IMR-90 (cell line): ENCODE measurements at regions not wholly inside any gene's neighbourhood (a gene's known extent, or its start where the extent isn't known, plus 50 kb on each side); places are given as distances from the start of the nearest gene placed in this dataset.
A peak's percentile ranks its signal among the peaks of the same experiment; 100 is the strongest.

Source experiments
- ATAC-seq: fragments of 200-7000 bp; cut with Tn5 transposase; 2 replicates; pipeline ENCODE4 v1.9.1; 2020; ENCODE audit warnings: low read depth, mild to moderate bottlenecking, moderate library complexity
- BruUV-seq: library from RNA; stranded (reverse); fragments of 400-500 nt; replicated peaks from 2 replicates; lab custom pipeline; 2021; lab: Mats Ljungman, UMichigan
- CTCF ChIA-PET: fragments of 300-600 bp; formaldehyde crosslinking; extraction: SDS; loops from one replicate; lab custom pipeline; 2021; ENCODE audit warnings: antibody characterized with exemption; lab: Yijun Ruan, JAX
- POLR2A ChIA-PET: fragments of 300-600 bp; sonication (Branson Sonifier 250); formaldehyde crosslinking; loops from one replicate; lab custom pipeline; 2022; ENCODE audit warnings: antibody characterized with exemption; ENCODE audit not compliant: unreplicated experiment; lab: Charles Lee
- DNase-seq: peaks from one replicate; pipeline ENCODE4 v3.0.0; 2013
- H2AFZ ChIP-seq: replicated peaks from 2 replicates; pipeline ENCODE3; 2013; ENCODE audit warnings: low read length, mild to moderate bottlenecking; ENCODE audit not compliant: poor library complexity
- H2AK5ac ChIP-seq: 2 replicates; pipeline ENCODE4 v1.6.1; 2013; ENCODE audit warnings: low read depth, low read length, inconsistent platforms
- H2AK9ac ChIP-seq: replicated peaks from 2 replicates; pipeline ENCODE3; 2013; ENCODE audit warnings: mild to moderate bottlenecking, low read depth, low read length, moderate library complexity; ENCODE audit not compliant: poor library complexity
- H2BK120ac ChIP-seq: 2 replicates; pipeline ENCODE4 v1.6.1; 2013; ENCODE audit warnings: low read depth, low read length, inconsistent platforms
- H2BK15ac ChIP-seq: 3 replicates; pipeline ENCODE4 v1.6.1; 2013; ENCODE audit warnings: low read depth, low read length, inconsistent platforms
- H2BK20ac ChIP-seq: 2 replicates; pipeline ENCODE4 v1.6.1; 2013; ENCODE audit warnings: low read depth, mild to moderate bottlenecking, inconsistent platforms, low read length, moderate library complexity
- H2BK5ac ChIP-seq: 2 replicates; pipeline ENCODE4 v1.6.1; 2013; ENCODE audit warnings: mild to moderate bottlenecking, low read depth, low read length, inconsistent platforms; ENCODE audit not compliant: poor library complexity, severe bottlenecking
- H3K14ac ChIP-seq: replicated peaks from 2 replicates; pipeline ENCODE4 v1.6.1; 2013; ENCODE audit warnings: low read depth, low read length, inconsistent platforms
- H3K18ac ChIP-seq: 2 replicates; pipeline ENCODE4 v1.6.1; 2013; ENCODE audit warnings: low read depth, low read length, control low read depth
- H3K23ac ChIP-seq: 2 replicates; pipeline ENCODE4 v1.6.1; 2013; ENCODE audit warnings: low read depth, low read length, inconsistent platforms
- H3K27ac ChIP-seq: 2 replicates; pipeline ENCODE4 v1.5.1; 2013; ENCODE audit warnings: mild to moderate bottlenecking, control low read depth, low read length; ENCODE audit not compliant: insufficient read depth
- H3K27me3 ChIP-seq: 2 replicates; pipeline ENCODE4 v1.6.1; 2013; ENCODE audit warnings: low read length; ENCODE audit not compliant: control insufficient read depth, insufficient read depth
- H3K36me3 ChIP-seq: 2 replicates; pipeline ENCODE4 v1.6.1; 2013; ENCODE audit warnings: low read length, mixed read lengths; ENCODE audit not compliant: control insufficient read depth, insufficient read depth
- H3K4ac ChIP-seq: 2 replicates; pipeline ENCODE4 v1.6.1; 2013; ENCODE audit warnings: low read depth, low read length, inconsistent platforms
- H3K4me1 ChIP-seq: 2 replicates; pipeline ENCODE4 v1.6.1; 2013; ENCODE audit warnings: low read length, mixed read lengths; ENCODE audit not compliant: control insufficient read depth, insufficient read depth
- H3K4me2 ChIP-seq: 2 replicates; pipeline ENCODE4 v1.6.1; 2013; ENCODE audit warnings: low read depth, mild to moderate bottlenecking, control low read depth, low read length, moderate library complexity
- H3K4me3 ChIP-seq: 2 replicates; pipeline ENCODE4 v1.5.1; 2013; ENCODE audit warnings: low read depth, mild to moderate bottlenecking, control low read depth, low read length, moderate library complexity; ENCODE audit not compliant: insufficient read depth
- H3K56ac ChIP-seq: 2 replicates; pipeline ENCODE4 v1.6.1; 2013; ENCODE audit warnings: low read length, inconsistent platforms; ENCODE audit not compliant: insufficient read depth; ENCODE audit errors: extremely low read depth
- H3K79me1 ChIP-seq, 2 experiments: 2 replicates each; pipeline ENCODE4 v1.6.1; 2013; ENCODE audit warnings: low read length in 2 of 2, inconsistent platforms in 1 of 2, low read depth in 1 of 2
- H3K9ac ChIP-seq: 2 replicates; pipeline ENCODE4 v1.6.1; 2013; ENCODE audit warnings: low read depth, low read length, control low read depth
- H3K9me1 ChIP-seq: 2 replicates; pipeline ENCODE4 v1.6.1; 2013; ENCODE audit warnings: low read length, inconsistent platforms; ENCODE audit not compliant: insufficient read depth
- H3K9me3 ChIP-seq: 2 replicates; pipeline ENCODE4 v1.6.1; 2013; ENCODE audit warnings: low read length; ENCODE audit not compliant: control insufficient read depth, insufficient read depth
- H4K20me1 ChIP-seq: 2 replicates; pipeline ENCODE4 v1.6.1; 2013; ENCODE audit warnings: low read length, inconsistent platforms; ENCODE audit not compliant: insufficient read depth
- H4K5ac ChIP-seq: 2 replicates; pipeline ENCODE4 v1.6.1; 2013; ENCODE audit warnings: mild to moderate bottlenecking, low read depth, low read length, control low read depth
- H4K8ac ChIP-seq, 2 experiments: 2 replicates each; pipeline ENCODE4 v1.6.1; 2013; ENCODE audit warnings: low read depth in 2 of 2, low read length in 2 of 2, control low read depth in 1 of 2, inconsistent platforms in 1 of 2
- H4K91ac ChIP-seq: 2 replicates; pipeline ENCODE4 v1.6.1; 2013; ENCODE audit warnings: low read depth, low read length, inconsistent platforms; ENCODE audit not compliant: insufficient read depth
- CHD1 ChIP-seq: IDR thresholded peaks from 2 replicates; pipeline ENCODE4 v1.6.1; 2012; ENCODE audit warnings: low read depth, low read length, improper control_type of control experiment
- ELK1 ChIP-seq: fragments of 150-350 bp; IDR thresholded peaks from 2 replicates; pipeline ENCODE4 v1.6.1; 2016; ENCODE audit warnings: low read depth, mild to moderate bottlenecking, low read length, moderate library complexity, borderline replicate concordance
- FOS ChIP-seq: fragments of 150-350 bp; IDR thresholded peaks from 2 replicates; pipeline ENCODE4 v1.6.1; 2016; ENCODE audit warnings: low read depth, low read length
- MAZ ChIP-seq: IDR thresholded peaks from 2 replicates; pipeline ENCODE4 v1.6.1; 2012; ENCODE audit warnings: low read depth, mild to moderate bottlenecking, low read length, improper control_type of control experiment, moderate library complexity, borderline replicate concordance
- POLR2A ChIP-seq: IDR thresholded peaks from 2 replicates; pipeline ENCODE4 v1.6.1; 2012; ENCODE audit warnings: mild to moderate bottlenecking, low read depth, low read length
- RCOR1 ChIP-seq: IDR thresholded peaks from 2 replicates; pipeline ENCODE4 v1.6.1; 2012; ENCODE audit warnings: mild to moderate bottlenecking, low read length, improper control_type of control experiment; ENCODE audit not compliant: insufficient replicate concordance
- RFX5 ChIP-seq: IDR thresholded peaks from 2 replicates; pipeline ENCODE4 v1.8.0; 2012; ENCODE audit warnings: low read depth, mild to moderate bottlenecking, low read length, moderate library complexity
- USF2 ChIP-seq: fragments of 150-350 bp; IDR thresholded peaks from 2 replicates; pipeline ENCODE4 v1.6.1; 2017; ENCODE audit warnings: mild to moderate bottlenecking, antibody characterized with exemption, low read length, low read depth
- dilution Hi-C: fragments of 300-500 bp; cut with HindIII; formaldehyde crosslinking; loops from one replicate; pipeline ENCODE4 v1.14.3; 2018; ENCODE audit warnings: low sequenced_read_pairs; ENCODE audit not compliant: unreplicated experiment
- in situ Hi-C: fragments of 300-500 bp; cut with MboI; formaldehyde crosslinking; loops from 3 replicates; pipeline ENCODE4 v1.14.3; 2019; ENCODE audit warnings: low sequenced_read_pairs, inconsistent platforms, mixed read lengths
- intact Hi-C: fragments of 100-400 bp; cut with micrococcal nuclease; formaldehyde crosslinking; loops from 2 replicates; pipeline ENCODE4 v1.10.0; 2022

GRCh38 chr3:187551416-187551815 is 118.8 kb downstream of the SST start:
- in situ Hi-C loops: no loop called here
- no peak overlapping the region for H3K4ac ChIP-seq
- CTCF ChIA-PET: no interaction called here
- H3K56ac ChIP-seq: no peak overlapping the region
- H3K27ac ChIP-seq: no peak overlapping the region
- no peaks in the 10 kb centered on the region for H3K9me1 ChIP-seq
- no peak overlapping the region for H2AK5ac ChIP-seq
- H3K27me3 ChIP-seq: peaks cover 2% of the 10 kb centered on the region
- no peak overlapping the region for H3K23ac ChIP-seq
- H3K4me2 ChIP-seq: peak overlapping the region; percentile 32; the same call in 1 of the 2 replicates
- no peak overlapping the region for H2AK9ac ChIP-seq
- H3K79me1 ChIP-seq: no peaks in the 10 kb centered on the region
- dilution Hi-C loops: no loop called here
- TF ChIP-seq ELK1 (no peak), CHD1 (no peak), RCOR1 (no peak), FOS (no peak), RFX5 (no peak), USF2 (no peak), MAZ (no peak), POLR2A (no peak)
- no peak overlapping the region for H4K5ac ChIP-seq
- H3K18ac ChIP-seq: peak overlapping the region; percentile 21; the same call in 1 of the 2 replicates
- H2BK5ac ChIP-seq: no peak overlapping the region
- no peak overlapping the region for H2BK20ac ChIP-seq
- H2AFZ ChIP-seq: no peak overlapping the region
- no peak overlapping the region for H3K4me3 ChIP-seq
- H3K9me3 ChIP-seq: no peaks in the 10 kb centered on the region
- H3K14ac ChIP-seq: no peak overlapping the region
- BruUV-seq: no TSS peak
- no peaks in the 10 kb centered on the region for H4K20me1 ChIP-seq
- no peak overlapping the region for H3K9ac ChIP-seq
- ATAC-seq (peak; percentile 46; the same call in 1 of the 2 replicates), DNase-seq (peak; percentile 6)
- no peaks in the 10 kb centered on the region for H3K36me3 ChIP-seq
- no peak overlapping the region for H4K8ac ChIP-seq
- H4K91ac ChIP-seq: no peak overlapping the region
- no peak overlapping the region for H2BK15ac ChIP-seq
- no peaks in the 10 kb centered on the region; the same call in 1 of the 2 replicates for H3K4me1 ChIP-seq
- H2BK120ac ChIP-seq: no peak overlapping the region
- POLR2A ChIA-PET: no interaction called here
- intact Hi-C loops: no loop called here
